NCI-H146 (cell line): ENCODE measurements at regions not wholly inside any gene's neighbourhood (a gene's known extent, or its start where the extent isn't known, plus 50 kb on each side); places are given as distances from the start of the nearest gene placed in this dataset.

Experiments used
- DNase-seq: peaks from one replicate; lab custom pipeline; 2025; lab: John Stamatoyannopoulos, UW

- no peak for DNase-seq
Measured at GRCh38 chr20:50258790-50259483, 68.3 kb downstream of the CEBPB start.

DNA sequence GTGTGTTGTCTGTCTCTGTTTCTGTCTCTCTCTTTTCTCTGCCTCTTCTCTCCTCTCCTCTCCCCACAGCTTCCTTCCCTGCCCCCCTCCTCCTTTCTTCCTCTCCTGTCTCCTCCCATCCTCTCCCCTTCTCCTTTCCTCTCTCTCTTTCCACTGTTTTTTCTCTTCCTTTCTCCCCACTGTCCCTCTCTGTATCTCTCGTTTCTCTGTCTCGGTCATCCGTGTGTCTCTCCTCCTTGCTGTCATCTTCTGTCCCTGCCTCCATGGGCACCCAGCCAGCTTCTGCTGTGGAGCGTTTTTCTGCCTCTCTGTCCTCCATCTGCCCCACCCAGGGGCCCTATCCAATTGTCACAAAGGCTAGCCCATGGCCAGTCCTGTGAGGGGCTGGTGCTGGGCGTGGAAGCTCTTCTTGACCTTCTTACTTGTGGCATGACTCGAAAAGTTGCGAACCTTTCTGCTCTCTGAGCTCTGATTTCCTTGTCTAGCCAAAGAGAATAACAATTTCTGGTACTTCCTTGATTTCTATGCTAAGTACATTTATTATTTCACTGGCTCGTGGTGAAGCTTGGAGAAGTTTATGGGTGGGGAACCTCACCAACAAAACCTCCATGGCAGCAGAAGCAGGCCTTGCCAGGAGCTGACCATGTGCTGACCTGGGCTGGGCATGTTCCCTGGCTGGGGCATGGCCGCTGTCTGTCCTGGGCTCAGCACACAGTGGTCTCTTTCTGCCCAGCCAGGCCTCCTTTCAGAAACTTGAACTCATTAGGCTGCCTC lies 69.3 kb downstream of the CEBPB start:
- no peak for DNase-seq

GRCh38 chr20:50260479-50261221 lies 70.0 kb downstream of the CEBPB start:
- peak; percentile 57 for DNase-seq

DNA sequence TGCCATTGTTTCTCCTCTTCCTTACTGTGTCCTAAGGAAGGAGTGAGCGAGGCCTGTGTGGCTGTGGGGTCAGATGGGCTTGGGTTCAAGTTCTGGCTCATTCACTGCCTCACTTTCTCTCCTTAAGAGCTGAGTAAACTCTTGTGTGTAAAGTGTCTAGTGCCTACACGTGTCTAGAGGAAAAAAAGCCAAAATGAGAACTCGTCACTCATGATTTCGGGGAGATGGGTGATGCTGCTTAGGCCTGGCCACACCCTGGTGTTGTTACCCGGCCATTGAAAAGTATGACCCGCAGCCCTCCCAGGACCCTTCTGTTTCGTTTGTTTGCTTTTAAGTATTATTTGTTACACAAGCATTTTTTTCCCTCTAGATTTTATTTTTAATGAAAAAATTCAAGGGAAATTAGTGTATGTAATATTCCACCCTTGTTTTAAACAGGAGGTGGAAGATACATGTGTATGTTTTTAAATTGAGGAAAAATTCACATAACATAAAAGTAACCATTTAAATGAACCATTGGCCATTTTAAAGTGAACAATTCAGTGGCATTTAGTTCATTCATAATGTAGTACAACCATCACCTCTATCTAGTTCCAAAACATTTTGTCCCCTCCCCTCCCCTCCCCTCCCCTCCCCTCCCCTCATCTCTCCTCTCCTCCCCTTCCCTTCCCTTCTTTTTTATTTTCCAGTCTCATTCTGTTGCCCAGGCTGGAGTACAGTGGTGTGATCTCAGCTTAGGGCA lies 71.0 kb downstream of the CEBPB start:
- no peak for DNase-seq

- no peak for DNase-seq
Measured at GRCh38 chr20:50263831-50264230, 73.2 kb downstream of the CEBPB start.

GRCh38 chr20:50264534-50265145 lies 74.0 kb downstream of the CEBPB start:
- DNase-seq = no peak

GRCh38 chr20:50265245-50265946 lies 74.8 kb downstream of the CEBPB start:
- DNase-seq = no peak

- DNase-seq = no peak
Measured at GRCh38 chr20:50266293-50267040, 75.8 kb downstream of the CEBPB start.

- peak; percentile 16 for DNase-seq
Measured at GRCh38 chr20:50267041-50267865, 76.6 kb downstream of the CEBPB start.

- no peak for DNase-seq
Measured at GRCh38 chr20:50267866-50268219, 77.2 kb downstream of the CEBPB start.

DNA sequence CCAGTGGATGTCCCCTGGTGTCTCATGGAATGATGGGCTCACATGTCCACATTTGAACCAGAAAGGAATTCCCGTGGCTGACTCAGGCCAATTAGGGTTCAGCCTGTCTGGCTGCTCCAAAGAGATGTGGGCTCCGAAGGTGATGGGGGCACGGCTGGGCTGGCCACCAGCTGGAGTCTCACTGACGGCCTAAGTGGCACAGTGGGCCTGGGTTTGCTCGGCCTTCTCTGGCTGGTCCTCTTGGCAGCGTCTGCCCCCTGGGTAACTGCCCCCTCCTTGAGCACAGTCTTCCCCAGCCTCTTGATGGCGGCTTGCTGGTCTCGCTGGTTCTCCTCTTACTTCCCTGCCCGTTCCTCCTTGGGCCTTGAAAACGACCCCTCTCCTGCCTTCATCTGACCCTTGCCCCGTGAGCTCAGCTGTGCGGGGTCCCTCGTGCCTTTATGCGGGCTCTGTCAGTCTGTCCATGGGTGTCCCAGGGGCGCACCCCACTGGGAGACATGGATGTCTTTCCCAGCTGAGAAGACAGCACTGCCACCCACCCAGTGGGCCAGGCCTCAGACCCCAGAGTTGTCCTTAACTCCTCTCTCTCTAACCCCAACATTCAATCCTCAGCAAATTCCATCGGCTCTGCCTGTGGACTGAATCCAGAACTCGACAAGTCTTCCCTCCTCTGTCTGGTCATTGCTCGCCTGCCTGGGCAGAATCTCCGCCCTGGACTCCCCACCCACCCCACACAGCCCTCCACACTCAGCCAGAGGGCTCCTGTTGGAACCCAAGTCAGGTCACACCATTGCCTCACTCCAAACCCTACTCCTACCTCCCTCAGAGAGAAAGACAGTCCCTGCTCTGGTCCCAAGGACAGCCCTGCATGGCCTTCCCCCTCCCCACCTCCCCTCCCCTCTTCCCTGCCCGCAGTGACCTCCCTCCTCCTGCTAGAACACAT lies 78.7 kb downstream of the CEBPB start:
- DNase-seq = no peak

DNA sequence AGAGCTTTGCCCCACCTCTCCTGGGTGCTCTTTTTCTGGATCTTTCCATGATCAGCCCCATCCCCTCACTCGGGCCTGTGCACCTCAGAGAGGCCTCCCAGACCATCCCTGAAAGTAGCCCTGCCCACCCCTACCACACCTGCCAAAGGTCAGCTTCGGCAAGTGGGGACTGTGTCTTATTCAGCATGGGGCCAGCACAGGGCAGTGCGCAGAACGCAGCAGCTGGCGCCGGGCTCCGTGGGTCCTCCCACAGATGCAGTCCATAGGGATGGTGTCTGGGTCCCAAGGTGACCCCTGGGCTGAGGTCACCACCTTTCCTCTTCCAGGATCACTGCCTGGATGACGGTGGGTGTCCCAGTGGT lies 79.4 kb downstream of the CEBPB start:
- no peak for DNase-seq

DNA sequence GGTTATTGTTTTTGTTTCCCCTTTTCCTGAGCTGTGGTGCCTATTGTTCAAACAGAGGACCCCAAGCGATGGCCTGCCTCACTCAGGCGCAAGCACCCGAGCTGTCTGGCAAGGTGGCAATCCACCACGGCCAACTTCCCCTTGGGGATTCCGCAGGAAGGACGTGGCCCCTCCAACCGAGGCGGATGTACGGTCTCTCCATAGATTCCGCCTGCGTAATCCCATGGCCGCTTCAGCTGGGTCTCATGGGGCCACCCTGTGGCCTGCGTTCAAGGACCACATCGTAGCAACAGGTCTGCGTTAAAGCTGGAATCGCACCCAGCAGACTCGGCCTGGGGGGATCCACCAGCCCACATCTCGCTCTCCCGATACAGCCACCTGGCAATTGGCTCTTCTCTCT lies 79.9 kb downstream of the CEBPB start:
- DNase-seq = no peak

GRCh38 chr20:50271176-50271575 lies 80.5 kb downstream of the CEBPB start:
- DNase-seq = no peak

DNA sequence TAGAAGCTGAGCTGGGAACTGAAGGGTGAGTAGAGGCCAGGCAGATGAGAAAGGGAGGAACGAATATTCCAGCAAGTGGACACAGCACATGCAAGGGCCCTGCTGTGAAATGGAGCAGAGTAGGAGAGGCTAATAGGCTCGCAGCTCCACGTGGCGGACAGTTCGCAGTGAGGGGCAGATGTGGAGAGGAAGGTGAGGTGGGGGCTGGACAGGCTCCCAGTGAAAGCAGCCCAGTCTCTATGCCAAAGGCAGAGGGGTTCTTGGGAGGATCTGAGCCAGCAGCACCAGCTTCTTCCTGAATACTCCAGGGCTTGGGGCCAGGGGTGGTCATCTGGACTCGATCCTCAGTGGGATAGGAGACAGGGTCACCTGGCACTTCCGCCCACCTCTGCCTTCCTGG lies 81.0 kb downstream of the CEBPB start:
- no peak for DNase-seq

DNA sequence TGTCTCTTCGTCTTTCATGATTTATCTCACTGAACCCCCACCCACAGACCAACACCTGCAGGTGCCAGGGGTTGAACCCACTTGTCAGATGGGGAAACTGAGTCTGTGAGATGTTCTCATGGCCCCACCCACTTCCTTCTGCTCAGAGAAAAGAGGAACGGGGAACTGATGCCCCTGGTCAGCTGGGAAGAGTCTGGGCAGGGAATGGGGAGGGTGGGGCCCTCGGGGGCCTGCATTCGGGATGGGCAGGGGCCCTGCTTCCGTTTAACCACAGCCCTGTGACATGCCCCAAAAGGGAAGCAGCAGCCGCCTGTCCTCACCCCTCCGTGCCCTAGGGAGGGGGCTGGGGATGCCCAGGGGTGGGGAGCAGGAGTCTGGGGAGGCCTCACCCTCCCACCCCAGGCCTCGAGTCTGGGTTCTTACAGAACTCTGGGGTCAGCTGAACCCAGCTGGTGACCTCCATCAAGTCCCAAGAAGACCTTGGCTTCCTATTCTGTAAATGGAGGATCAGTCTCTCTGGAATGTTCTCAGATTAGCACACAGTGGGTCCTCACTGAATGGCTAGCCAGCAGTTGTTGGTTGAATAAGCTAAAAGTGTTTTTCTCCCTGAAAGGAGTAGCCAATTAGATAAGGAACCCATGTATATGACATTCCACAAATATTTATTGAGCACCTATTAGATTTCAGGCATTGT lies 81.5 kb downstream of the CEBPB start:
- no peak for DNase-seq

DNA sequence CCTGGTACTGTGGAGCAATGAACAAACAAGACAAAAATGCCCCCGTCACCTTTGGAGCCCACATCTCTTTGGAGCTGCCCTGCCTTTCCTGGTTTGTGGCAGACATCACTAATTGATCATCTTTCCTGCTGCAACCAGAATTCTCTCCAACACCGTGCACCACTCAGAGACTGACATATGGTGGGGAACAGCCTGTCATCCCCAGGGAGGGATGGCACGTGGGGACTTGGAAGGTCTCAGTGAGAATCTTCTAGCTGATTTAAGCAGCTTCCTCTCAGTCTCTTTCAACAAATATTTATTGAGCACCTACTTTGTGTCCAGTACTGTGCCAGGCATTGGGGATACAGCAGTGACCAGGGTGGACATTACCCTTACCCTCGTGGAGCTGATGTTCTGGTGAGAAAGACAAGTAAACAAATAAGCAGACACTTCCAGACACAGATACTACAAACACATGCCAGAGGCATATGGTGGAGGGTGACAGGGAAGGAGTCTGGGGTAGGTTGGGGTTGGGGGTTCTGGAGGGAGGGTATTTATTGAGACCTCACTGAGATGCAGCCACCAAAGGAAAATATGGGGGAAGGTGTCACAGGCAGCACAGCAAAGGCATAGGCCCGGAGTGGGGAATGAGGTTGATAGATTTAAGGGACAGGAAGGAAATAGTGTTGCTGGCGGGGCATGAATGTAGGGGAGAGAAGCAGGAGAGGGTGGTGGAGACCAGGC lies 82.3 kb downstream of the CEBPB start:
- DNase-seq = no peak
